ENCODE measurements at regions not wholly inside any gene's neighbourhood (a gene's known extent, or its start where the extent isn't known, plus 50 kb on each side); places are given as distances from the start of the nearest gene placed in this dataset.

DNA sequence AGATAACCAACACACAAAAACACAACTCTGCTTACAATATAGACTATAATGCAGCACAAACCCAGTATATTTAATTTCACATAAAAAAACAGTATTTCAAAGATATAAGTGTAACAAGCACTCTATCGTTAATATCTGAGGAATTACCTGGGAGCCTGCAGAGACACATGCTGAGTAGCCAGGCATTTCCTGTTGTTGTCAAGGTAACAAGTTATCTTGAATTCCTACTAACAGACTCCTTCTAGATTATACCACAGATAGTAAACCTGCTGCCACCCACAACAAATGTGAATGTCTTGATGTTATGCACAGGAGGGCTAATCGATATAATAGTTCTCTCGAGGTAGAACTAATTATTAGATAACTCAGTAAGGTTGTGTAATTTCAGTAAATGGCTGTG lies 826.0 kb upstream of the PRR20A start:
- no peaks in the 10 kb centered on the region for H3K9me3 ChIP-seq (ENCODE audit: low read depth)
- H3K4me2 ChIP-seq: no peak overlapping the region
- H3K4me1 ChIP-seq (ENCODE audit: insufficient read depth): no peaks in the 10 kb centered on the region
- H3K27me3 ChIP-seq: no peaks in the 10 kb centered on the region
- no peak overlapping the region for H3K4me3 ChIP-seq
- no peaks in the 10 kb centered on the region for H3K36me3 ChIP-seq (replicated peaks; ENCODE audit: insufficient read depth, low read depth)
- H3K27ac ChIP-seq: no peak overlapping the region
- H4K20me1 ChIP-seq (ENCODE audit: insufficient read depth, poor library complexity, severe bottlenecking): no peaks in the 10 kb centered on the region
- H2AFZ ChIP-seq: no peak overlapping the region
- TF ChIP-seq EZH2phosphoT487 (IDR thresholded peaks at IDR 0.05; ENCODE audit: low read depth, severe bottlenecking, unreplicated experiment) (no peak), EZH2 (IDR thresholded peaks at IDR 0.05; ENCODE audit: borderline replicate concordance) (no peak)
- TF ChIP-seq, protein P1, sequence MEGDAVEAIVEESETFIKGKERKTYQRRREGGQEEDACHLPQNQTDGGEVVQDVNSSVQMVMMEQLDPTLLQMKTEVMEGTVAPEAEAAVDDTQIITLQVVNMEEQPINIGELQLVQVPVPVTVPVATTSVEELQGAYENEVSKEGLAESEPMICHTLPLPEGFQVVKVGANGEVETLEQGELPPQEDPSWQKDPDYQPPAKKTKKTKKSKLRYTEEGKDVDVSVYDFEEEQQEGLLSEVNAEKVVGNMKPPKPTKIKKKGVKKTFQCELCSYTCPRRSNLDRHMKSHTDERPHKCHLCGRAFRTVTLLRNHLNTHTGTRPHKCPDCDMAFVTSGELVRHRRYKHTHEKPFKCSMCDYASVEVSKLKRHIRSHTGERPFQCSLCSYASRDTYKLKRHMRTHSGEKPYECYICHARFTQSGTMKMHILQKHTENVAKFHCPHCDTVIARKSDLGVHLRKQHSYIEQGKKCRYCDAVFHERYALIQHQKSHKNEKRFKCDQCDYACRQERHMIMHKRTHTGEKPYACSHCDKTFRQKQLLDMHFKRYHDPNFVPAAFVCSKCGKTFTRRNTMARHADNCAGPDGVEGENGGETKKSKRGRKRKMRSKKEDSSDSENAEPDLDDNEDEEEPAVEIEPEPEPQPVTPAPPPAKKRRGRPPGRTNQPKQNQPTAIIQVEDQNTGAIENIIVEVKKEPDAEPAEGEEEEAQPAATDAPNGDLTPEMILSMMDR (IDR thresholded peaks at IDR 0.05; ENCODE audit: poor library complexity): no peak
- no peaks in the 10 kb centered on the region for H3K9me2 ChIP-seq (replicated peaks; ENCODE audit: insufficient read depth)
- no peak for DNase-seq (ENCODE audit: low spot score)
- H3K79me2 ChIP-seq: no peaks in the 10 kb centered on the region
- 34% methylated on average over 3 of the region's 3 CpGs for WGBS (ENCODE audit: low lambda C conversion rate, missing lambda C conversion rate)

DNA sequence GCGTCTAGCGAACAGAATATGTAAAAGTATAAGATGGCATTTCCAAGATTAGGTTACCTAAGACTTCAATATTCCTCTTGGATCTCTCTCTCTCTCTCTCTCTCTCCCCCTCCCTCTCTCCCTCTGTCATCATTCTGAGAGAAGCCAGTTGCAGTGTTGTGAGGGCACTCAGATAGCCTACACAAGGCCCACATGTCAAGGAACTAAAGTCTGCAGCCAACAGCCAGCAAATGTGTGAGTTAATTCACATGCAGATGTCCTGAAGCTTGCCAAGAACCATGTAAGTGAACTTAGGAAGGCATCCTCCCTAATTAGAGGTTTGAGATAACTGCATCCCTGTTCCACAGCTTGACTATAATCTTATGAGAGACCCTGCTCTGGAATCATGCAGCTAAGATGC lies 822.9 kb upstream of the PRR20A start:
- TF ChIP-seq EZH2 (IDR thresholded peaks at IDR 0.05; ENCODE audit: borderline replicate concordance) (no peak), EZH2phosphoT487 (IDR thresholded peaks at IDR 0.05; ENCODE audit: low read depth, severe bottlenecking, unreplicated experiment) (no peak)
- TF ChIP-seq, protein P1 (IDR thresholded peaks at IDR 0.05; ENCODE audit: poor library complexity): no peak
- Histone ChIP-seq H3K4me3 (no peak overlapping the region), H3K36me3 (replicated peaks; ENCODE audit: insufficient read depth, low read depth) (no peaks in the 10 kb centered on the region), H3K79me2 (no peaks in the 10 kb centered on the region), H3K4me2 (no peak overlapping the region), H3K27me3 (no peaks in the 10 kb centered on the region), H2AFZ (no peak overlapping the region), H3K27ac (no peak overlapping the region), H3K9me2 (replicated peaks; ENCODE audit: insufficient read depth) (no peaks in the 10 kb centered on the region), H4K20me1 (ENCODE audit: insufficient read depth, poor library complexity, severe bottlenecking) (no peaks in the 10 kb centered on the region), H3K4me1 (ENCODE audit: insufficient read depth) (no peaks in the 10 kb centered on the region), H3K9me3 (ENCODE audit: low read depth) (no peaks in the 10 kb centered on the region)
- DNase-seq (ENCODE audit: low spot score): no peak
- WGBS (ENCODE audit: low lambda C conversion rate, missing lambda C conversion rate): 95% methylated on average over 2 of the region's 2 CpGs

DNA sequence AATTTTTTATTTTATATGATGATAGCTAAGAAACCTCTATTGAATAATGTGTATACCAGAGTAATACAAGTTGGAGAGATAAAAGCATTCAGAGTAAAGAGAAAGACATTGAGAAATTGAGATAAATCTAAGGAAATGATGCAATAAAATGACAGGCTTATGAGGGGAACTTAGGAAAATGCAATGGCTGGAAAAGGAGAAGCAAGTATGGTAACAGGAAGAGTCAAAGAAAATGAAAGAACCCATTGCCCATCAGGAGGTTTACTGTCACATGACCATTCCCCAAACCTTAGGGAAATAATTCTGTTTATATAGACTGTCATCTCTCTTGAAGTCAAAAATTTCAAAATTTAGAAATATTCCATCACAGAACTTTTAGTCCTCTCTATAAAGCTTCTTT lies 808.0 kb upstream of the PRR20A start:
- H3K27me3 ChIP-seq: no peaks in the 10 kb centered on the region
- no peaks in the 10 kb centered on the region for H3K36me3 ChIP-seq (replicated peaks; ENCODE audit: insufficient read depth, low read depth)
- no peaks in the 10 kb centered on the region for H4K20me1 ChIP-seq (ENCODE audit: insufficient read depth, poor library complexity, severe bottlenecking)
- no peak overlapping the region for H3K27ac ChIP-seq
- H3K4me2 ChIP-seq: no peak overlapping the region
- H3K79me2 ChIP-seq: no peaks in the 10 kb centered on the region
- TF ChIP-seq EZH2phosphoT487 (IDR thresholded peaks at IDR 0.05; ENCODE audit: low read depth, severe bottlenecking, unreplicated experiment): no peak
- TF ChIP-seq, protein P1 (IDR thresholded peaks at IDR 0.05; ENCODE audit: poor library complexity): no peak
- TF ChIP-seq EZH2 (IDR thresholded peaks at IDR 0.05; ENCODE audit: borderline replicate concordance): no peak
- H3K9me3 ChIP-seq (ENCODE audit: low read depth): no peaks in the 10 kb centered on the region
- no peak overlapping the region for H3K4me3 ChIP-seq
- H2AFZ ChIP-seq: no peak overlapping the region
- no peak for DNase-seq (ENCODE audit: low spot score)
- no peaks in the 10 kb centered on the region for H3K4me1 ChIP-seq (ENCODE audit: insufficient read depth)
- H3K9me2 ChIP-seq (replicated peaks; ENCODE audit: insufficient read depth): no peaks in the 10 kb centered on the region

DNA sequence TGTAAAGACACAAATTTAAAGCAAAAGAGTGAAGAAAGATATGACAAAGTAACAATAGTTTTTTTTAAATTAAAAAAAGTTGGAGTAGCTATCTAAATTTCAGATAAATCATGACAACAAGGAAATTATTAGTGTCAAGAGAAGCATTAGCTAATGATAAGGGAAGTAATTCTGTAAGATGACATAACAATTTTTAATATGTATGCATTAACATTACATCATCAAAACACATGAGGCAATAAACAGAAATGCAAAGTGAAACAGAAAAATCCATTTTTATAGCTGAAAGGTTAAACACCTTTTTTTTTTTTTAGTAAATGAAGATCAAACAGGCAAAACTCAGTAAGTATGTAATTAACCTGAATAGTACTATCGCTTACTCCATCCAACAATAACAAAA lies 804.9 kb upstream of the PRR20A start:
- H3K27ac ChIP-seq: no peak overlapping the region
- H3K9me3 ChIP-seq (ENCODE audit: low read depth): no peaks in the 10 kb centered on the region
- TF ChIP-seq EZH2phosphoT487 (IDR thresholded peaks at IDR 0.05; ENCODE audit: low read depth, severe bottlenecking, unreplicated experiment): no peak
- no peak for TF ChIP-seq EZH2 (IDR thresholded peaks at IDR 0.05; ENCODE audit: borderline replicate concordance)
- TF ChIP-seq, protein P1 (IDR thresholded peaks at IDR 0.05; ENCODE audit: poor library complexity): no peak
- H3K27me3 ChIP-seq: no peaks in the 10 kb centered on the region
- H3K9me2 ChIP-seq (replicated peaks; ENCODE audit: insufficient read depth): no peaks in the 10 kb centered on the region
- 95% methylated on average over 1 of the region's 1 CpG for WGBS (ENCODE audit: low lambda C conversion rate, missing lambda C conversion rate)
- H3K4me2 ChIP-seq: no peak overlapping the region
- no peak for DNase-seq (ENCODE audit: low spot score)
- no peaks in the 10 kb centered on the region for H3K4me1 ChIP-seq (ENCODE audit: insufficient read depth)
- H2AFZ ChIP-seq: no peak overlapping the region
- H3K36me3 ChIP-seq (replicated peaks; ENCODE audit: insufficient read depth, low read depth): no peaks in the 10 kb centered on the region
- no peak overlapping the region for H3K4me3 ChIP-seq
- no peaks in the 10 kb centered on the region for H4K20me1 ChIP-seq (ENCODE audit: insufficient read depth, poor library complexity, severe bottlenecking)
- H3K79me2 ChIP-seq: no peaks in the 10 kb centered on the region

Measured in hepatocyte (in vitro differentiated cells).